ENCODE measurements at regions not wholly inside any gene's neighbourhood (a gene's known extent, or its start where the extent isn't known, plus 50 kb on each side); places are given as distances from the start of the nearest gene placed in this dataset.

DNA sequence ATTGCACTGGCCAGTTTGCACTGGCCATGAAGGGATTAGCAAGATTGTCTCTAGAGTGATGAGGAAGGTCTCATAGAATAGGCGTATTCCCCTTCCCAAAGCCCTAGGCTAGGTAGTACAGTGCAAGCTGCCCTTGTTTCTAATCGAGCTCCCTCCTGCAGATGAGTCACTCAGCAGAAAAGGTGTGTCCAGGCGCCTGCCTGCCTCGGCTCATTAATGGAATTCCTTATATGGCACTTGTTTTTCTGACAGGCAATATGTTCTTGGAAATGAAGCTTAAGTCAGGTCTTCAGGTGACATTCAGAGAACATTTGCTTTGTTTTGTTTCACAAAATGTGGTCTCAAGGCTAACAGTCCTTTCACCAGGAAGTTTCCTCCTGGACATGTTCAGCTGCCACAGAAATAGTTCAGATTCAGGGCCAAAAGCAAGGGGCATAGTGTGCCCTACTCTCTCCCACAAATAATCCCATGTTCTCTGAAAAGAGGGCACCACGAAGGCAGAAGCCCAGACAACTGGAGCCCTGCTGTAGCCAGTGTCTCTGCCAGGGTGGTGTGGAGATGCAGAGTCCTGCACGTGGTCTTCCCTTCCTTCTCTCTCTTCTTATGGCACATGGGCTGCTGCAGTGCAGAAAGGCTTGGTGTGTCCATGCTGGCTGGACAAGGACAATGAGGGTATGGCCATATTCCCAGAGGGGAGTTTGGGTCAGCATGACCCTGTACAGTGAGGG lies 281.1 kb upstream of the MAP3K1 start:
- WGBS, 3 donors: 72 to 82% (median 82%) methylated on average over 6 of the region's 6 CpGs
- intact Hi-C loops (cut with DNase I): no loop called here
- TF ChIP-seq, protein P1, sequence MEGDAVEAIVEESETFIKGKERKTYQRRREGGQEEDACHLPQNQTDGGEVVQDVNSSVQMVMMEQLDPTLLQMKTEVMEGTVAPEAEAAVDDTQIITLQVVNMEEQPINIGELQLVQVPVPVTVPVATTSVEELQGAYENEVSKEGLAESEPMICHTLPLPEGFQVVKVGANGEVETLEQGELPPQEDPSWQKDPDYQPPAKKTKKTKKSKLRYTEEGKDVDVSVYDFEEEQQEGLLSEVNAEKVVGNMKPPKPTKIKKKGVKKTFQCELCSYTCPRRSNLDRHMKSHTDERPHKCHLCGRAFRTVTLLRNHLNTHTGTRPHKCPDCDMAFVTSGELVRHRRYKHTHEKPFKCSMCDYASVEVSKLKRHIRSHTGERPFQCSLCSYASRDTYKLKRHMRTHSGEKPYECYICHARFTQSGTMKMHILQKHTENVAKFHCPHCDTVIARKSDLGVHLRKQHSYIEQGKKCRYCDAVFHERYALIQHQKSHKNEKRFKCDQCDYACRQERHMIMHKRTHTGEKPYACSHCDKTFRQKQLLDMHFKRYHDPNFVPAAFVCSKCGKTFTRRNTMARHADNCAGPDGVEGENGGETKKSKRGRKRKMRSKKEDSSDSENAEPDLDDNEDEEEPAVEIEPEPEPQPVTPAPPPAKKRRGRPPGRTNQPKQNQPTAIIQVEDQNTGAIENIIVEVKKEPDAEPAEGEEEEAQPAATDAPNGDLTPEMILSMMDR (IDR thresholded peaks at IDR 0.05): no peak
- H3K27me3 ChIP-seq (ENCODE audit: insufficient read depth in 3 of 3, low read length in 2 of 3): no peaks in the 10 kb centered on the region
- no peak for ATAC-seq
- H3K36me3 ChIP-seq (ENCODE audit: insufficient read depth in 1 of 2, low read depth in 1 of 2): no peaks in the 10 kb centered on the region
- no peak overlapping the region for H3K4me3 ChIP-seq
- no peak for DNase-seq
- H3K4me1 ChIP-seq: no peaks in the 10 kb centered on the region
- H3K27ac ChIP-seq: no peak overlapping the region
- no peaks in the 10 kb centered on the region for H3K9me3 ChIP-seq

DNA sequence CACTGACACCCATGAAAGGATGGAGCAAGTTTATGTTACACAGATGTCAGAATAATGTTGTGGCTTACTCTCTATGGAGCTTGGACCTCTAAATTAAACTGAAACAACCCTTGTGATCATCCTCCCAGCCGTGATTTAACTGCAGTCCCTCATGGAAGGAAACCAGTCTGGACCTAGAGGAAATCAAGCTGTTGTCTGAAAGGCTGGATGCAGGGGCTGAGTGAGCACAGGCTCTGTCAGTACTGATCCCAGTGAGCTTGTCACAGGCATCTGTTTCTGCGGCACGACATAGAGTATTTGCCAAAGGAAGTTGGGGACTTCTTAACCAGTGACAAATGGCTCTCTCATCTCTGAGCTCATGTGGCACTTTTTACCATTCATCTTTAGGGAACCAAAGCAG lies 282.9 kb upstream of the MAP3K1 start:
- intact Hi-C loops (cut with DNase I): no loop called here
- no peak for DNase-seq
- no peak overlapping the region for H3K27ac ChIP-seq
- no peaks in the 10 kb centered on the region for H3K36me3 ChIP-seq (ENCODE audit: insufficient read depth in 1 of 2, low read depth in 1 of 2)
- 32 to 36% (median 33%) methylated on average over 3 of the region's 3 CpGs for WGBS, 3 donors
- no peak overlapping the region for H3K4me3 ChIP-seq
- no peaks in the 10 kb centered on the region for H3K9me3 ChIP-seq
- no peak for ATAC-seq
- H3K27me3 ChIP-seq (ENCODE audit: insufficient read depth in 3 of 3, low read length in 2 of 3): no peaks in the 10 kb centered on the region
- no peaks in the 10 kb centered on the region for H3K4me1 ChIP-seq
- TF ChIP-seq, protein P1 (IDR thresholded peaks at IDR 0.05): no peak

DNA sequence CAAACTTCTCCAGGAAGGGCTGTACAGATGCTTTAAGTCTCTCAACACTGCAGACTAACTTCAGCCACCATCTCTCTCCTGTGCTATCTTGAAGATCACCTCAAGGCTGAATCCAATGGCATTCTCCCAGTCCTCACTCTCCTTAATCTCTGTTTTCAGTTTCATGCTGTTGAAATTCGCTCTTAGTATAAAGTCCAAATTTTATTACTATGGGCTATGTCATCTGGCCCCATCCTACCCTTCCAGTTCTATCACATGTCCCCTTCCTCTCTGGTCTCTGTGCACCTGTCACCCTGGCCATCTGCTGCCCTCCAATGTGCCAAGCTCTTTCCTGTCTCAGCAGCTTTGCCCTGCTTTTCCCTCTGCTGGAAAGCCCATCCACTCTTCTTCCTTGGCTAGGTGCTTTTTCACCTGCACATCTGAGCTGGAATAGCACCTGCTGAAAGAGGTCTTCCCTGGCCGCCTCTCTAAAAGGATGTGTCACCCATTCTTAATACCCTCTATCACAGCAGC lies 284.7 kb upstream of the MAP3K1 start:
- no peak overlapping the region for H3K27ac ChIP-seq
- 49 to 54% (median 49%) methylated on average over 2 of the region's 2 CpGs for WGBS, 3 donors
- H3K4me1 ChIP-seq: no peaks in the 10 kb centered on the region
- intact Hi-C loops (cut with DNase I): no loop called here
- no peaks in the 10 kb centered on the region for H3K9me3 ChIP-seq
- H3K4me3 ChIP-seq: no peak overlapping the region
- TF ChIP-seq, protein P1 (IDR thresholded peaks at IDR 0.05): no peak
- ATAC-seq: no peak
- no peaks in the 10 kb centered on the region for H3K27me3 ChIP-seq (ENCODE audit: insufficient read depth in 3 of 3, low read length in 2 of 3)
- DNase-seq: no peak
- no peaks in the 10 kb centered on the region for H3K36me3 ChIP-seq (ENCODE audit: insufficient read depth in 1 of 2, low read depth in 1 of 2)

DNA sequence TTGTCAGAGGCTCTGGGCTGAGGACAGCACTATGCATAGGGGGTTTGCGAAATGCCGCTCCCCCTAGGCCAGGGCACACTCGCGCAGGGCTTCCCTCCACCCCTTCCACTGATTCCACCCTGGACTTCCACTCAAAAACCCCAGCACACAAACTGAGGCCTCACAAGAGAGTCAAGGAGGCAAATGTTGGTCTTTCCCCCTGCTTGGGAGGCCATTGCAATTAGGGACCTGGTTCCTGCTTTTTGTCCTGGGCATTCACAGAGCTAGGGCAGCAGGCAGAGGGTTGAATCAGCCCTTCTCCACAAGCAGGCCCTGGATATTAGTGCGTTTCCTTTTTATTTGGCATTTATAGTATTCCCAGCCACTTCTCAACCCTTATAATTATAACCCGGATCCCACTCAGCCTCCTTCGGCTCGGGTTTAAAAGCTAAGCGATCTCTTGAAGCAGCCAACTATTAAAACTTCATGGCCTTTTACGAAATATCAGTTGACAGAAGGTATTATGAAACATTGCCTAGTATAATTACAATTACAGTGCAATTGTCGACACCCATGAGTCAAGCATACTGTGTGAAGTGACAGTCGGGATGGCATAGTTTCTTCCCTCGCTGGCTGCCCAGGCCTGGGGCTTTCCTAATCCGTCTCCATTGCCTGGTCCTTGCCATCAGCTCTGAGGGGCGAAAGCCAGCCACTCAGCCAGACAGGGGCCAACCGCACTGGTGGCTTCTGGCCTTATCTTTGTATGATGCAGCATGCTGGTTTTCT lies 285.5 kb upstream of the MAP3K1 start:
- DNase-seq (no peak), ATAC-seq (no peak)
- no peak overlapping the region for H3K27ac ChIP-seq
- no peak overlapping the region for H3K4me3 ChIP-seq
- WGBS, 3 donors: 65 to 84% (median 67%) methylated on average over 16 of the region's 16 CpGs
- intact Hi-C loops (cut with DNase I): no loop called here
- TF ChIP-seq, protein P1 (IDR thresholded peaks at IDR 0.05): no peak
- H3K27me3 ChIP-seq (ENCODE audit: insufficient read depth in 3 of 3, low read length in 2 of 3): no peaks in the 10 kb centered on the region
- no peaks in the 10 kb centered on the region for H3K36me3 ChIP-seq (ENCODE audit: insufficient read depth in 1 of 2, low read depth in 1 of 2)
- H3K4me1 ChIP-seq: no peaks in the 10 kb centered on the region
- no peaks in the 10 kb centered on the region for H3K9me3 ChIP-seq

Data from psoas muscle (tissue), 7 donors.